SK-N-SH (cell line): ENCODE measurements at regions not wholly inside any gene's neighbourhood (a gene's known extent, or its start where the extent isn't known, plus 50 kb on each side); places are given as distances from the start of the nearest gene placed in this dataset.

ENCODE experiments used
- CTCF ChIA-PET: fragments of 300-600, 350-600 bp; formaldehyde crosslinking; extraction: SDS; loops from one replicate; lab custom pipeline; 2021; lab: Yijun Ruan, JAX
- POLR2A ChIA-PET: fragments of 350-600 bp; sonication (Branson Sonifier 250); formaldehyde crosslinking; extraction: SDS; loops from one replicate; lab custom pipeline; 2020; ENCODE audit warnings: antibody characterized with exemption, inconsistent platforms; lab: Yijun Ruan, JAX
- DNase-seq: peaks from one replicate; pipeline ENCODE4 v3.0.0; 2012
- H2AFZ ChIP-seq: fragments of 200-600 bp; sonication (generic); 2 replicates; pipeline ENCODE4 v1.8.1; 2016; ENCODE audit warnings: antibody characterized with exemption, mild to moderate bottlenecking, low read depth
- H3F3A ChIP-seq: fragments of 200-600 bp; sonication (generic); replicated peaks from 2 replicates; pipeline ENCODE3; 2016; ENCODE audit warnings: antibody characterized with exemption, mild to moderate bottlenecking; ENCODE audit not compliant: insufficient read depth
- H3K27ac ChIP-seq, 2 experiments: fragments of 200-500 bp in 1 of 2; fragments of 200-600 bp in 1 of 2; sonication (Bioruptor generic) in 1 of 2; sonication (generic), shearing (Covaris generic) in 1 of 2; 2 replicates each; pipeline versions ENCODE4 v1.5.1 to v1.6.1; 2014 to 2016; ENCODE audit warnings: low read depth in 2 of 2, inconsistent platforms in 1 of 2, low read length in 1 of 2, mild to moderate bottlenecking in 1 of 2, mixed read lengths in 1 of 2
- H3K27me3 ChIP-seq: fragments of 200-600 bp; sonication (generic), shearing (Covaris generic); 2 replicates; pipeline ENCODE4 v1.6.1; 2016; ENCODE audit warnings: mixed run types; ENCODE audit not compliant: insufficient read depth
- H3K36me3 ChIP-seq, 2 experiments: fragments of 200-500 bp in 1 of 2; fragments of 200-600 bp in 1 of 2; sonication (Bioruptor generic) in 1 of 2; sonication (generic) in 1 of 2; replicated peaks in 1 of 2; 2 replicates each; pipeline versions ENCODE3 to v1.5.1; 2014 to 2016; ENCODE audit warnings: low read length in 1 of 2, mild to moderate bottlenecking in 1 of 2; ENCODE audit not compliant: insufficient read depth in 2 of 2, control insufficient read depth in 1 of 2
- H3K4me1 ChIP-seq, 2 experiments: fragments of 200-500 bp in 1 of 2; fragments of 200-600 bp in 1 of 2; sonication (Bioruptor generic) in 1 of 2; sonication (generic), shearing (Covaris generic) in 1 of 2; 2 replicates each; pipeline versions ENCODE4 v1.5.1 to v1.6.1; 2014 to 2016; ENCODE audit warnings: low read depth in 1 of 2, low read length in 1 of 2, mixed run types in 1 of 2; ENCODE audit not compliant: insufficient read depth in 2 of 2, control insufficient read depth in 1 of 2
- H3K4me2 ChIP-seq: fragments of 200-600 bp; sonication (generic), shearing (Covaris generic); 2 replicates; pipeline ENCODE4 v1.6.1; 2017; ENCODE audit warnings: mixed run types
- H3K4me3 ChIP-seq, 2 experiments: fragments of 200-500 bp in 1 of 2; fragments of 200-600 bp in 1 of 2; sonication (Bioruptor generic) in 1 of 2; sonication (generic), shearing (Covaris generic) in 1 of 2; 2 replicates each; pipeline versions ENCODE4 v1.5.1 to v1.8.1; 2014 to 2016; ENCODE audit warnings: low read depth in 2 of 2, inconsistent platforms in 1 of 2, low read length in 1 of 2, mild to moderate bottlenecking in 1 of 2, mixed read lengths in 1 of 2, moderate library complexity in 1 of 2
- H3K79me2 ChIP-seq: fragments of 200-600 bp; sonication (generic); 2 replicates; pipeline ENCODE4 v1.8.1; 2017; ENCODE audit warnings: mild to moderate bottlenecking; ENCODE audit not compliant: insufficient read depth
- H3K9ac ChIP-seq: fragments of 200-600 bp; sonication (generic); 2 replicates; pipeline ENCODE4 v1.6.1; 2017; ENCODE audit warnings: mixed run types
- H3K9me2 ChIP-seq: fragments of 200-600 bp; sonication (generic); 2 replicates; pipeline ENCODE4 v1.6.1; 2017; ENCODE audit warnings: mixed run types
- H3K9me3 ChIP-seq: fragments of 200-600 bp; sonication (generic); 2 replicates; pipeline ENCODE4 v1.6.1; 2017; ENCODE audit warnings: mixed run types, mild to moderate bottlenecking, moderate library complexity
- H4K20me1 ChIP-seq: fragments of 200-600 bp; sonication (generic); 2 replicates; pipeline ENCODE4 v1.6.1; 2017; ENCODE audit warnings: mild to moderate bottlenecking, mixed run types; ENCODE audit not compliant: insufficient read depth
- FOSL2 ChIP-seq: IDR thresholded peaks from 2 replicates; pipeline ENCODE4 v1.4.0; 2012; ENCODE audit warnings: low read depth, mild to moderate bottlenecking, moderate library complexity, borderline replicate concordance
- GABPA ChIP-seq: IDR thresholded peaks from 2 replicates; pipeline ENCODE4 v1.4.0; 2012; ENCODE audit warnings: low read depth, mild to moderate bottlenecking
- JUND ChIP-seq: IDR thresholded peaks from 2 replicates; pipeline ENCODE4 v1.4.0; 2012
- POLR2AphosphoS5 ChIP-seq: IDR thresholded peaks from 2 replicates; pipeline ENCODE4 v1.6.1; 2012; ENCODE audit warnings: low read depth, low read length
- RCOR1 ChIP-seq: fragments of 150-350 bp; IDR thresholded peaks from 2 replicates; pipeline ENCODE4 v1.6.1; 2017; ENCODE audit warnings: antibody characterized with exemption, low read length
- YY1 ChIP-seq: IDR thresholded peaks from 2 replicates; pipeline ENCODE4 v1.4.0; 2012; ENCODE audit warnings: low read depth, mild to moderate bottlenecking
- WGBS: methylation state at CpG from one replicate; pipeline ENCODE4 v1.1.6; 2017; ENCODE audit warnings: low lambda C conversion rate; 5-methylcytosine and 5-hydroxymethylcytosine counted together
- TF ChIP-seq, protein P1 (sequence below): fragments of 150-350 bp; IDR thresholded peaks from 2 replicates; pipeline ENCODE4 v1.6.1; 2016; ENCODE audit warnings: mild to moderate bottlenecking, low read depth, low read length
- TF ChIP-seq, protein P2 (sequence below): IDR thresholded peaks from 2 replicates; pipeline ENCODE4 v1.6.1; 2012; ENCODE audit warnings: mild to moderate bottlenecking, low read depth, low read length, moderate library complexity
- TF ChIP-seq, protein P3 (sequence below): IDR thresholded peaks from 2 replicates; pipeline ENCODE4 v1.4.0; 2012; ENCODE audit warnings: low read depth
- TF ChIP-seq, protein P4 (sequence below): IDR thresholded peaks from 2 replicates; pipeline ENCODE4 v1.4.0; 2012; ENCODE audit warnings: low read depth, borderline replicate concordance

DNA sequence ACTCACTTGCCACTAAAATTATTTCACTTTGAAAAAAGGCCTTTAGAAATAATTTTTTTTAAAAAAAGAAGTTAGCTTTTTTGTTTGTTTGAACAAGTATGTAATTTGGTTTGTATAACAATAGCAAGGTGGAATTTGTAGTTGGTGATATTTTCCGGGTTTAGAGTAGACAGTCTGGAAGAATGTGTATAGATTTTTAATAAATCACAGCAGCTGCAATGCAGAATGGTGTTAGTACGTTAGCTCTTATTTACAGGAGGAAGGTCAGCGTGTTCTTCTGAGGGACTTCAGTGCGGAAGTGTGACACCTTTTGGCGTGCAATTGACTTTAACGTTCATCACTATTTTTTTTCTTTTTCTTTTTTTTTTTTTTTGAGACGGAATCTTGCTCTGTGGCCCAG, 115.4 kb downstream of the PLEKHG1 start:
- Histone ChIP-seq H3K9ac (no peak overlapping the region), H2AFZ (no peak overlapping the region), H3F3A (no peaks in the 10 kb centered on the region), H3K27ac (no peak overlapping the region), H3K4me3 (no peak overlapping the region), H3K79me2 (no peaks in the 10 kb centered on the region), H3K27me3 (peaks cover 4% of the 10 kb centered on the region; the same call in 1 of the 2 replicates), H3K36me3 (no peaks in the 10 kb centered on the region), H3K4me1 (no peaks in the 10 kb centered on the region; a peak in 1 of 4 replicates), H3K4me2 (no peak overlapping the region), H3K9me2 (no peaks in the 10 kb centered on the region), H4K20me1 (no peaks in the 10 kb centered on the region), H3K9me3 (no peaks in the 10 kb centered on the region)
- no peak for DNase-seq
- WGBS: 34% methylated on average over 7 of the region's 7 CpGs
- ChIA-PET POLR2A (no interaction called here), CTCF (no interaction called here)
- no peak for TF ChIP-seq JUND
- TF ChIP-seq RCOR1: no peak
- no peak for TF ChIP-seq GABPA
- TF ChIP-seq, protein P1, sequence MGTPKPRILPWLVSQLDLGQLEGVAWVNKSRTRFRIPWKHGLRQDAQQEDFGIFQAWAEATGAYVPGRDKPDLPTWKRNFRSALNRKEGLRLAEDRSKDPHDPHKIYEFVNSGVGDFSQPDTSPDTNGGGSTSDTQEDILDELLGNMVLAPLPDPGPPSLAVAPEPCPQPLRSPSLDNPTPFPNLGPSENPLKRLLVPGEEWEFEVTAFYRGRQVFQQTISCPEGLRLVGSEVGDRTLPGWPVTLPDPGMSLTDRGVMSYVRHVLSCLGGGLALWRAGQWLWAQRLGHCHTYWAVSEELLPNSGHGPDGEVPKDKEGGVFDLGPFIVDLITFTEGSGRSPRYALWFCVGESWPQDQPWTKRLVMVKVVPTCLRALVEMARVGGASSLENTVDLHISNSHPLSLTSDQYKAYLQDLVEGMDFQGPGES: no peak
- TF ChIP-seq, protein P2, sequence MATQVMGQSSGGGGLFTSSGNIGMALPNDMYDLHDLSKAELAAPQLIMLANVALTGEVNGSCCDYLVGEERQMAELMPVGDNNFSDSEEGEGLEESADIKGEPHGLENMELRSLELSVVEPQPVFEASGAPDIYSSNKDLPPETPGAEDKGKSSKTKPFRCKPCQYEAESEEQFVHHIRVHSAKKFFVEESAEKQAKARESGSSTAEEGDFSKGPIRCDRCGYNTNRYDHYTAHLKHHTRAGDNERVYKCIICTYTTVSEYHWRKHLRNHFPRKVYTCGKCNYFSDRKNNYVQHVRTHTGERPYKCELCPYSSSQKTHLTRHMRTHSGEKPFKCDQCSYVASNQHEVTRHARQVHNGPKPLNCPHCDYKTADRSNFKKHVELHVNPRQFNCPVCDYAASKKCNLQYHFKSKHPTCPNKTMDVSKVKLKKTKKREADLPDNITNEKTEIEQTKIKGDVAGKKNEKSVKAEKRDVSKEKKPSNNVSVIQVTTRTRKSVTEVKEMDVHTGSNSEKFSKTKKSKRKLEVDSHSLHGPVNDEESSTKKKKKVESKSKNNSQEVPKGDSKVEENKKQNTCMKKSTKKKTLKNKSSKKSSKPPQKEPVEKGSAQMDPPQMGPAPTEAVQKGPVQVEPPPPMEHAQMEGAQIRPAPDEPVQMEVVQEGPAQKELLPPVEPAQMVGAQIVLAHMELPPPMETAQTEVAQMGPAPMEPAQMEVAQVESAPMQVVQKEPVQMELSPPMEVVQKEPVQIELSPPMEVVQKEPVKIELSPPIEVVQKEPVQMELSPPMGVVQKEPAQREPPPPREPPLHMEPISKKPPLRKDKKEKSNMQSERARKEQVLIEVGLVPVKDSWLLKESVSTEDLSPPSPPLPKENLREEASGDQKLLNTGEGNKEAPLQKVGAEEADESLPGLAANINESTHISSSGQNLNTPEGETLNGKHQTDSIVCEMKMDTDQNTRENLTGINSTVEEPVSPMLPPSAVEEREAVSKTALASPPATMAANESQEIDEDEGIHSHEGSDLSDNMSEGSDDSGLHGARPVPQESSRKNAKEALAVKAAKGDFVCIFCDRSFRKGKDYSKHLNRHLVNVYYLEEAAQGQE: no peak
- no peak for TF ChIP-seq YY1
- TF ChIP-seq FOSL2: no peak
- TF ChIP-seq, protein P3, sequence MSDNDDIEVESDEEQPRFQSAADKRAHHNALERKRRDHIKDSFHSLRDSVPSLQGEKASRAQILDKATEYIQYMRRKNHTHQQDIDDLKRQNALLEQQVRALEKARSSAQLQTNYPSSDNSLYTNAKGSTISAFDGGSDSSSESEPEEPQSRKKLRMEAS: no peak

DNA sequence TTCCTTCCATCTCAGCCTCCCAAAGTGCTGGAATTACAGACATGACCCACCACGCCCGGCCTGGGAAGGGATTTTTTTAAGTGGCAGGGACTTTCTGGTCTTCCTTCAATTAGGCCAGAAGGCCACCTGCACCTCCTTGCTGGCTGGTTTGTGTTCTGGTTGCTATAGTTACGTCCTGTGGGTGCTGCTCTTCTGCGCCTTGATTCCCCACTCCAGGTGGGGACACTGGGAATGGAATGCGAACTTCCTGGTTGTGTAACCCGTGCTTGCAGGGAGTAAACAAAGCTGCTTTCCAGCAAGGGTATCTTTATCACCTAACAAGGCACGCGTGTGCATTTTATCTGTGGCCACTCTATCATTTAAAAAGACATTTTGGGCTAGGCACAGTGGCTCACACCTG, 117.7 kb downstream of the PLEKHG1 start:
- TF ChIP-seq POLR2AphosphoS5: no peak
- TF ChIP-seq, protein P4, sequence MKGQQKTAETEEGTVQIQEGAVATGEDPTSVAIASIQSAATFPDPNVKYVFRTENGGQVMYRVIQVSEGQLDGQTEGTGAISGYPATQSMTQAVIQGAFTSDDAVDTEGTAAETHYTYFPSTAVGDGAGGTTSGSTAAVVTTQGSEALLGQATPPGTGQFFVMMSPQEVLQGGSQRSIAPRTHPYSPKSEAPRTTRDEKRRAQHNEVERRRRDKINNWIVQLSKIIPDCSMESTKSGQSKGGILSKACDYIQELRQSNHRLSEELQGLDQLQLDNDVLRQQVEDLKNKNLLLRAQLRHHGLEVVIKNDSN: no peak
- Histone ChIP-seq H3K9me3 (no peaks in the 10 kb centered on the region), H3K9ac (no peak overlapping the region), H3K4me2 (no peak overlapping the region), H3K79me2 (no peaks in the 10 kb centered on the region), H3F3A (no peaks in the 10 kb centered on the region), H3K4me3 (no peak overlapping the region), H3K27ac (no peak overlapping the region), H3K36me3 (no peaks in the 10 kb centered on the region), H3K27me3 (no peaks in the 10 kb centered on the region; the same call in 1 of the 2 replicates), H3K9me2 (no peaks in the 10 kb centered on the region), H3K4me1 (no peaks in the 10 kb centered on the region; a peak in 1 of 4 replicates), H4K20me1 (no peaks in the 10 kb centered on the region), H2AFZ (no peak overlapping the region)
- WGBS: 36% methylated on average over 8 of the region's 8 CpGs
- POLR2A ChIA-PET: no interaction called here
- CTCF ChIA-PET: no interaction called here
- no peak for DNase-seq
